Epithelial cell of esophagus (primary cell): ENCODE measurements at regions not wholly inside any gene's neighbourhood (a gene's known extent, or its start where the extent isn't known, plus 50 kb on each side); places are given as distances from the start of the nearest gene placed in this dataset.

ENCODE experiments used
- DNase-seq: peaks from one replicate; pipeline ENCODE4 v3.0.0; 2010; ENCODE audit warnings: low read depth
- H3K4me3 ChIP-seq: 2 replicates; pipeline ENCODE4 v1.5.1; 2011; ENCODE audit warnings: mild to moderate bottlenecking, low read length, control low read depth
- CTCF ChIP-seq: IDR thresholded peaks from 2 replicates; pipeline ENCODE4 v1.5.1; 2011; ENCODE audit warnings: low read depth, mild to moderate bottlenecking, low read length, control low read depth, inconsistent platforms; ENCODE audit not compliant: insufficient read depth; ENCODE audit errors: missing control alignments

- TF ChIP-seq CTCF: no peak
- no peak for DNase-seq
- H3K4me3 ChIP-seq: no peak overlapping the region
Observed at GRCh38 chr21:25031750-25032149, 575.5 kb downstream of the MRPL39 start.

GRCh38 chr21:25029580-25029979, 577.7 kb downstream of the MRPL39 start:
- DNase-seq: no peak

GRCh38 chr21:25025596-25025995, 581.7 kb downstream of the MRPL39 start:
- no peak overlapping the region for H3K4me3 ChIP-seq
- DNase-seq: no peak
- no peak for TF ChIP-seq CTCF

More at GRCh38 chr21:25029580-25029979, 577.7 kb downstream of the MRPL39 start:
- TF ChIP-seq CTCF: no peak
- no peak overlapping the region for H3K4me3 ChIP-seq

GRCh38 chr21:25024639-25025038, 582.6 kb downstream of the MRPL39 start:
- H3K4me3 ChIP-seq: no peak overlapping the region
- TF ChIP-seq CTCF: no peak
- DNase-seq: no peak

- no peak for TF ChIP-seq CTCF
- no peak for DNase-seq
- H3K4me3 ChIP-seq: no peak overlapping the region
Observed at GRCh38 chr21:25005388-25005787, 601.9 kb downstream of the MRPL39 start.

GRCh38 chr21:25002676-25003075, 604.6 kb downstream of the MRPL39 start:
- TF ChIP-seq CTCF: no peak
- no peak overlapping the region for H3K4me3 ChIP-seq
- DNase-seq: no peak

- no peak overlapping the region for H3K4me3 ChIP-seq
- no peak for TF ChIP-seq CTCF
Observed at GRCh38 chr21:24995216-24995615, 612.1 kb downstream of the MRPL39 start.

More at GRCh38 chr21:24995216-24995615, 612.1 kb downstream of the MRPL39 start:
- no peak for DNase-seq
